NOMO-1 treated with dmso at 0.1 percent for 144 hours (cell line): ENCODE measurements at regions not wholly inside any gene's neighbourhood (a gene's known extent, or its start where the extent isn't known, plus 50 kb on each side); places are given as distances from the start of the nearest gene placed in this dataset.
"Not testable (repeated sequence)": the region's sequence is repeated elsewhere in the genome, so short reads cannot be mapped to it uniquely, and the experiment has no call there.

Experiments used
- DNase-seq: peaks from one replicate; lab custom pipeline; 2025; ENCODE audit not compliant: unreplicated experiment; lab: John Stamatoyannopoulos, UW

GRCh38 chr3:13139471-13140065, 66.3 kb upstream of the IQSEC1 start:
- no peak for DNase-seq

GRCh38 chr3:13138833-13139145, 65.6 kb upstream of the IQSEC1 start:
- no peak for DNase-seq

GRCh38 chr3:13137941-13138832, 65.0 kb upstream of the IQSEC1 start:
- no peak for DNase-seq

GRCh38 chr3:13136848-13137247, 63.6 kb upstream of the IQSEC1 start:
- DNase-seq = not testable (repeated sequence)

GRCh38 chr3:13136426-13136825, 63.2 kb upstream of the IQSEC1 start:
- peak; percentile 11 for DNase-seq

GRCh38 chr3:13135811-13136321, 62.6 kb upstream of the IQSEC1 start:
- no peak for DNase-seq

- no peak for DNase-seq
These were observed 62.1 kb upstream of the IQSEC1 start for GRCh38 chr3:13135251-13135810.

- DNase-seq = no peak
These were observed 61.6 kb upstream of the IQSEC1 start for GRCh38 chr3:13134879-13135206.

- DNase-seq = no peak
These were observed 61.1 kb upstream of the IQSEC1 start for GRCh38 chr3:13134166-13134878.

- DNase-seq = no peak
These were observed 60.3 kb upstream of the IQSEC1 start for GRCh38 chr3:13133471-13133981.

- DNase-seq = no peak
These were observed 59.6 kb upstream of the IQSEC1 start for GRCh38 chr3:13132731-13133410.

- DNase-seq = no peak
These were observed 59.1 kb upstream of the IQSEC1 start for GRCh38 chr3:13132281-13132680.

- no peak for DNase-seq
These were observed 57.4 kb upstream of the IQSEC1 start for GRCh38 chr3:13130464-13131193.

- no peak for DNase-seq
These were observed 52.1 kb upstream of the IQSEC1 start for GRCh38 chr3:13125092-13126015.

- DNase-seq = no peak
These were observed 51.4 kb upstream of the IQSEC1 start for GRCh38 chr3:13124631-13125030.

GRCh38 chr3:13123765-13124164, 50.5 kb upstream of the IQSEC1 start:
- no peak for DNase-seq

- no peak for DNase-seq
These were observed 49.9 kb upstream of the IQSEC1 start for GRCh38 chr3:13123013-13123654.
